BE2C (cell line): ENCODE measurements at regions not wholly inside any gene's neighbourhood (a gene's known extent, or its start where the extent isn't known, plus 50 kb on each side); places are given as distances from the start of the nearest gene placed in this dataset.
A peak's percentile ranks its signal among the peaks of the same experiment; 100 is the strongest.

Source experiments
- DNase-seq: peaks from one replicate; pipeline ENCODE4 v3.0.0-alpha.2; 2020
- H3K27me3 ChIP-seq: fragments of 250-450 bp; sonication (Bioruptor Pico); 2 replicates; pipeline ENCODE4 v1.5.1; 2020; ENCODE audit warnings: mild to moderate bottlenecking
- H3K36me3 ChIP-seq: fragments of 250-450 bp; sonication (Bioruptor Pico); 2 replicates; pipeline ENCODE4 v1.5.1; 2020; ENCODE audit warnings: mild to moderate bottlenecking
- H3K4me1 ChIP-seq: fragments of 250-450 bp; sonication (Bioruptor Pico); 2 replicates; pipeline ENCODE4 v1.5.1; 2020
- H3K4me3 ChIP-seq: 2 replicates; pipeline ENCODE4 v1.5.1; 2011; ENCODE audit warnings: low read depth, low read length
- H3K9me3 ChIP-seq: fragments of 250-450 bp; sonication (Bioruptor Pico); 2 replicates; pipeline ENCODE4 v1.5.1; 2020
- TF ChIP-seq, protein P1 (sequence below): IDR thresholded peaks from 2 replicates; pipeline ENCODE4 v1.5.1; 2012; ENCODE audit warnings: mild to moderate bottlenecking, low read depth, low read length

DNA sequence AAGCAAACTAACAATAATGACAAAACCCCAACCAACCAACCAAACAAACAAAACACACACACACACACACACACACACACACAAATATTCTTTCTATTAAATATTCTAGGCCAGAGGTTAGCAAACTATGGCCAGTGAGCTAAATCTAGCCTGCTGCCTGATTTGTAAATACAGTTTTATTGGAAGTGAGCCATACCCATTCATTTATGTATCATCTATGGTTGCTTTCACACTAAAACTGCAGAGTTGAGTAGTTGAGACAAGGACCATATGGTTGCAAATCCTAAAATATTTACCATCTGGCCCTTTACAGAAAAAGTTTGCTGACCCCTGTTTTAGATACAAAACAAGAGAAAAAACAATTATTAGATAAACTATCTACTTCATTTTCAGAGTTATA is 620.5 kb upstream of the SEMA6A start:
- Histone ChIP-seq H3K36me3 (no peaks in the 10 kb centered on the region), H3K27me3 (no peaks in the 10 kb centered on the region), H3K4me1 (peaks cover 8% of the 10 kb centered on the region), H3K4me3 (no peak overlapping the region), H3K9me3 (no peaks in the 10 kb centered on the region)
- TF ChIP-seq, protein P1, sequence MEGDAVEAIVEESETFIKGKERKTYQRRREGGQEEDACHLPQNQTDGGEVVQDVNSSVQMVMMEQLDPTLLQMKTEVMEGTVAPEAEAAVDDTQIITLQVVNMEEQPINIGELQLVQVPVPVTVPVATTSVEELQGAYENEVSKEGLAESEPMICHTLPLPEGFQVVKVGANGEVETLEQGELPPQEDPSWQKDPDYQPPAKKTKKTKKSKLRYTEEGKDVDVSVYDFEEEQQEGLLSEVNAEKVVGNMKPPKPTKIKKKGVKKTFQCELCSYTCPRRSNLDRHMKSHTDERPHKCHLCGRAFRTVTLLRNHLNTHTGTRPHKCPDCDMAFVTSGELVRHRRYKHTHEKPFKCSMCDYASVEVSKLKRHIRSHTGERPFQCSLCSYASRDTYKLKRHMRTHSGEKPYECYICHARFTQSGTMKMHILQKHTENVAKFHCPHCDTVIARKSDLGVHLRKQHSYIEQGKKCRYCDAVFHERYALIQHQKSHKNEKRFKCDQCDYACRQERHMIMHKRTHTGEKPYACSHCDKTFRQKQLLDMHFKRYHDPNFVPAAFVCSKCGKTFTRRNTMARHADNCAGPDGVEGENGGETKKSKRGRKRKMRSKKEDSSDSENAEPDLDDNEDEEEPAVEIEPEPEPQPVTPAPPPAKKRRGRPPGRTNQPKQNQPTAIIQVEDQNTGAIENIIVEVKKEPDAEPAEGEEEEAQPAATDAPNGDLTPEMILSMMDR: no peak
- no peak for DNase-seq

- no peaks in the 10 kb centered on the region for H3K9me3 ChIP-seq
- H3K27me3 ChIP-seq: no peaks in the 10 kb centered on the region
- H3K4me3 ChIP-seq: no peak overlapping the region
- DNase-seq: no peak
- H3K4me1 ChIP-seq: peaks cover 20% of the 10 kb centered on the region
- H3K36me3 ChIP-seq: no peaks in the 10 kb centered on the region
- TF ChIP-seq, protein P1: no peak
Measured at GRCh38 chr5:117191251-117191650, 616.6 kb upstream of the SEMA6A start.

DNA sequence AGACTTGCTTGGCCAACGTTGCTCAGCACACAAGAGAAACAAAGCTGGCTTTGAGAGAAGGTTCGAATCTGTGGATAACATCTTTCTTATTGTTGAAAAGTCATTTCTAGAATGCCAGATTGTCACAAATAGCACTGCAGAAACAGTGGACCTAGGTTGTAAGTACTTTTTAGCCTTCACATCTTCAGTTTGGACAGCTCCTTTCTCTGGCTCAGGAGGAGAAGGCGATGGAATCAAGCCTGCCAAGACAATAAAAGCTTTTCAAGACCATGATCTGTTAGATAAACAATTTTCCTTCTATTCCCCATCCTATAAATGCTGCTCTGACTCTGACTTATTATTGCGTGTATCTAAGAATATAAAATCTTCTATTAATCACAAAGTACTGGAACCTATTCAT is 615.2 kb upstream of the SEMA6A start:
- no peak for DNase-seq
- Histone ChIP-seq H3K4me1 (peaks cover 16% of the 10 kb centered on the region), H3K27me3 (no peaks in the 10 kb centered on the region), H3K36me3 (no peaks in the 10 kb centered on the region), H3K4me3 (no peak overlapping the region), H3K9me3 (no peaks in the 10 kb centered on the region)
- TF ChIP-seq, protein P1: no peak

- Histone ChIP-seq H3K27me3 (no peaks in the 10 kb centered on the region), H3K36me3 (no peaks in the 10 kb centered on the region), H3K4me3 (no peak overlapping the region), H3K4me1 (peaks cover 16% of the 10 kb centered on the region), H3K9me3 (no peaks in the 10 kb centered on the region)
- TF ChIP-seq, protein P1: no peak
- DNase-seq: no peak
Measured at GRCh38 chr5:117188211-117188610, 613.6 kb upstream of the SEMA6A start.

- Histone ChIP-seq H3K27me3 (no peaks in the 10 kb centered on the region), H3K9me3 (no peaks in the 10 kb centered on the region), H3K4me3 (no peak overlapping the region), H3K4me1 (peaks cover 16% of the 10 kb centered on the region), H3K36me3 (no peaks in the 10 kb centered on the region)
- TF ChIP-seq, protein P1: no peak
- peak; percentile 63 for DNase-seq
Measured at GRCh38 chr5:117186751-117187150, 612.1 kb upstream of the SEMA6A start.

DNA sequence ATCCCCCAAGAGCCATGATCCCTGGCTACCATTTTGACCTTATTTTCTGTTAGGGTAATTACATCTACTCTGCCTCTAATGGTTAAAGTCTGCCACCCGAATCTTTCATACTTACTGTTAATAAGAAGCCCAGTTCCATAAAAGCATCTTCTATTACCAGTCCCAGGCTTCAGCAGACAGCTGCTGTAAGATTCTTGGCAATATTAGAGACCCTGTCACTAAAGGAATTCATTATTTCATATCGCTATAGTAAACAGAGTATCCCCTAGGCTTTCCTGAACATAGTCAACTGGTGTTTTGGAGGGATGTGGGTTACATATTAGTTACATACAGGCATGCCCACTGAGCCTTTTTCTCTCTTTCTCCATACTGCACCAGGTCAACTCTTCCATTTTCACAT is 608.7 kb upstream of the SEMA6A start:
- DNase-seq: no peak
- H3K4me1 ChIP-seq: peaks cover 16% of the 10 kb centered on the region

More for the DNA sequence above, 608.7 kb upstream of the SEMA6A start:
- Histone ChIP-seq H3K27me3 (no peaks in the 10 kb centered on the region), H3K9me3 (no peaks in the 10 kb centered on the region), H3K4me3 (no peak overlapping the region), H3K36me3 (no peaks in the 10 kb centered on the region)
- TF ChIP-seq, protein P1: no peak
